K562 (cell line): ENCODE measurements at regions not wholly inside any gene's neighbourhood (a gene's known extent, or its start where the extent isn't known, plus 50 kb on each side); places are given as distances from the start of the nearest gene placed in this dataset.

Source experiments
- ATAC-seq: fragments of 200-7000 bp; cut with Tn5 transposase; 3 replicates; pipeline ENCODE4 v1.9.1; 2020; ENCODE audit warnings: moderate library complexity
- BruUV-seq: library from RNA; stranded (reverse); fragments of 400-500 nt; replicated peaks from 2 replicates; lab custom pipeline; 2021; lab: Mats Ljungman, UMichigan
- CTCF ChIA-PET: fragments of 300-600 bp; formaldehyde crosslinking; extraction: SDS; loops from one replicate; lab custom pipeline; 2021; ENCODE audit warnings: low intra/inter-chr PET ratio; lab: Yijun Ruan, JAX
- POLR2A ChIA-PET: fragments of 300-600, 350-650 bp; sonication (Branson Sonifier 250); formaldehyde crosslinking; extraction: SDS; loops from one replicate; lab custom pipeline; 2021; ENCODE audit warnings: antibody characterized with exemption, inconsistent platforms; lab: Yijun Ruan, JAX
- DNase-seq, 4 experiments: peaks; one replicate each; pipeline versions ENCODE4 v3.0.0 to v3.0.0-alpha.2; 2011 to 2018; ENCODE audit warnings: low spot score in 3 of 4, mixed read lengths in 3 of 4; ENCODE audit errors: extremely low read depth in 1 of 4
- FAIRE-seq: peaks from 2 replicates; lab custom pipeline; 2011; peaks lifted over from hg19 to GRCh38; lab: Jason Lieb, UNC
- H2AFZ ChIP-seq: 2 replicates; pipeline ENCODE4 v1.6.0; 2011; ENCODE audit warnings: low read depth, low read length, control low read depth, inconsistent platforms
- H3K27ac ChIP-seq: fragments of 200-600 bp; 3 replicates; pipeline ENCODE4 v1.8.0; 2011; ENCODE audit warnings: low read depth, mild to moderate bottlenecking, control low read depth, inconsistent platforms, low read length, moderate library complexity, mixed read lengths; ENCODE audit errors: extremely low read depth
- H3K27me3 ChIP-seq, 2 experiments: fragments of 300-600 bp in 1 of 2; 2 replicates in 1 of 2; 3 replicates in 1 of 2; pipeline versions ENCODE4 v1.6.0 to v1.8.0; 2011; ENCODE audit warnings: inconsistent platforms in 2 of 2, low read length in 2 of 2, mild to moderate bottlenecking in 1 of 2, mixed read lengths in 1 of 2, moderate library complexity in 1 of 2; ENCODE audit not compliant: control insufficient read depth in 2 of 2, insufficient read depth in 2 of 2
- H3K36me3 ChIP-seq: fragments of 300-600 bp; 3 replicates; pipeline ENCODE4 v1.8.0; 2011; ENCODE audit warnings: mild to moderate bottlenecking, low read length, inconsistent platforms; ENCODE audit not compliant: control insufficient read depth, insufficient read depth
- H3K4me1 ChIP-seq, 2 experiments: fragments of 200-600 bp in 1 of 2; replicated peaks in 1 of 2; 2 replicates in 1 of 2; 3 replicates in 1 of 2; pipeline versions ENCODE4 v1.5.1 to v1.8.0; 2011; ENCODE audit warnings: inconsistent platforms in 2 of 2, low read length in 2 of 2, mild to moderate bottlenecking in 1 of 2, mixed read lengths in 1 of 2, moderate library complexity in 1 of 2; ENCODE audit not compliant: control insufficient read depth in 2 of 2, insufficient read depth in 2 of 2
- H3K4me2 ChIP-seq: 2 replicates; pipeline ENCODE4 v1.6.1; 2011; ENCODE audit warnings: low read length, control low read depth, inconsistent platforms, mixed read lengths; ENCODE audit not compliant: insufficient read depth
- H3K4me3 ChIP-seq: fragments of 200-600 bp; sonication (generic), shearing (Covaris generic); 2 replicates; pipeline ENCODE4 v1.5.1; 2016; ENCODE audit warnings: control low read depth, inconsistent platforms
- H3K79me2 ChIP-seq: fragments of 200-600 bp; 3 replicates; pipeline ENCODE4 v1.8.0; 2011; ENCODE audit warnings: low read length, inconsistent platforms; ENCODE audit not compliant: control insufficient read depth, insufficient read depth
- H3K9ac ChIP-seq, 2 experiments: 2 replicates each; pipeline versions ENCODE4 v1.6.0 to v1.6.1; 2011; ENCODE audit warnings: low read depth in 2 of 2, low read length in 2 of 2, control low read depth in 1 of 2, inconsistent platforms in 1 of 2, mild to moderate bottlenecking in 1 of 2, mixed read lengths in 1 of 2; ENCODE audit not compliant: insufficient read depth in 1 of 2
- H3K9me1 ChIP-seq: one replicate; pipeline ENCODE4 v1.6.0; 2011; ENCODE audit warnings: inconsistent platforms, mild to moderate bottlenecking, low read length, moderate library complexity; ENCODE audit not compliant: control insufficient read depth, insufficient read depth
- H3K9me3 ChIP-seq: replicated peaks from 2 replicates; pipeline ENCODE4 v1.5.1; 2011; ENCODE audit warnings: low read depth, low read length, inconsistent platforms; ENCODE audit not compliant: control insufficient read depth, insufficient read depth
- H4K20me1 ChIP-seq: replicated peaks from 2 replicates; pipeline ENCODE4 v1.6.1; 2011; ENCODE audit warnings: low read length, inconsistent platforms, mixed read lengths; ENCODE audit not compliant: control insufficient read depth, insufficient read depth
- FOSL1 ChIP-seq: fragments of 200-800 bp; sonication (Bioruptor generic); conservative IDR thresholded peaks from 2 replicates; pipeline ENCODE4 v1.6.1; 2016; ENCODE audit warnings: missing genetic modification characterization, missing compliant biosample characterization
- GATAD2A ChIP-seq: fragments of 450-650 bp; IDR thresholded peaks from 2 replicates; pipeline ENCODE4 v1.6.1; 2017
- JUND ChIP-seq, 2 experiments: IDR thresholded peaks; 2 replicates in 1 of 2; 3 replicates in 1 of 2; pipeline ENCODE4 v1.6.1; 2011; ENCODE audit warnings: borderline replicate concordance in 2 of 2, low read depth in 2 of 2, low read length in 2 of 2, improper control_type of control experiment in 1 of 2, missing biosample characterization in 1 of 2, missing genetic modification characterization in 1 of 2, missing genetic modification reagents in 1 of 2
- MAFG ChIP-seq: fragments of 450-650 bp; conservative IDR thresholded peaks from 2 replicates; pipeline ENCODE4 v1.6.1; 2016; ENCODE audit warnings: missing genetic modification characterization, missing compliant biosample characterization
- MAFK ChIP-seq: IDR thresholded peaks from 2 replicates; pipeline ENCODE4 v1.6.1; 2011; ENCODE audit warnings: low read length, improper control_type of control experiment
- MEIS2 ChIP-seq: fragments of 450-650 bp; IDR thresholded peaks from 2 replicates; pipeline ENCODE4 v1.6.1; 2014; ENCODE audit warnings: mild to moderate bottlenecking; ENCODE audit not compliant: partially characterized antibody
- MIER1 ChIP-seq: fragments of 450-650 bp; IDR thresholded peaks from 2 replicates; pipeline ENCODE4 v1.6.1; 2016; ENCODE audit warnings: antibody characterized with exemption, mild to moderate bottlenecking, low read depth
- NRF1 ChIP-seq, 2 experiments: fragments of 450-650 bp; IDR thresholded peaks in 1 of 2; conservative IDR thresholded peaks in 1 of 2; 2 replicates each; pipeline ENCODE4 v1.6.1; 2014; ENCODE audit warnings: mild to moderate bottlenecking in 2 of 2
- ZFX ChIP-seq: sonication (generic); formaldehyde crosslinking; IDR thresholded peaks from 2 replicates; pipeline ENCODE4 v1.8.0; 2022; ENCODE audit warnings: mild to moderate bottlenecking, missing genetic modification reagents, moderate library complexity
- WGBS: fragments of 100-300 bp; shearing (Covaris generic); methylation state at CpG from one replicate; pipeline ENCODE4 v1.1.6; 2016; ENCODE audit warnings: low coverage, mixed read lengths; ENCODE audit not compliant: insufficient coverage; ENCODE audit errors: missing lambda C conversion rate; 5-methylcytosine and 5-hydroxymethylcytosine counted together
- in situ Hi-C: fragments of 300-500 bp; cut with MboI; formaldehyde crosslinking; loops from 4 replicates; pipeline ENCODE4 v1.15.0; 2018; ENCODE audit warnings: inconsistent platforms, mixed read lengths
- intact Hi-C: fragments of 100-400 bp; cut with micrococcal nuclease; formaldehyde crosslinking; loops from 2 replicates; pipeline ENCODE4 v1.14.2; 2022
- TF ChIP-seq, protein P1 (sequence below): sonication (generic); formaldehyde crosslinking; IDR thresholded peaks from 2 replicates; pipeline ENCODE4 v1.8.0; 2022; ENCODE audit warnings: mild to moderate bottlenecking, missing genetic modification reagents, borderline replicate concordance
- TF ChIP-seq, protein P2 (sequence below), 2 experiments: fragments of 450-650 bp; IDR thresholded peaks; 2 replicates each; pipeline ENCODE4 v1.6.1; 2018; ENCODE audit warnings: mild to moderate bottlenecking in 2 of 2, low read depth in 1 of 2; ENCODE audit not compliant: partially characterized antibody in 2 of 2
- TF ChIP-seq, protein P3 (sequence below), 2 experiments: IDR thresholded peaks in 1 of 2; conservative IDR thresholded peaks in 1 of 2; 2 replicates each; pipeline ENCODE4 v1.6.1; 2016; ENCODE audit warnings: low read depth in 2 of 2, mild to moderate bottlenecking in 1 of 2, missing compliant biosample characterization in 1 of 2, missing genetic modification characterization in 1 of 2, moderate library complexity in 1 of 2

DNA sequence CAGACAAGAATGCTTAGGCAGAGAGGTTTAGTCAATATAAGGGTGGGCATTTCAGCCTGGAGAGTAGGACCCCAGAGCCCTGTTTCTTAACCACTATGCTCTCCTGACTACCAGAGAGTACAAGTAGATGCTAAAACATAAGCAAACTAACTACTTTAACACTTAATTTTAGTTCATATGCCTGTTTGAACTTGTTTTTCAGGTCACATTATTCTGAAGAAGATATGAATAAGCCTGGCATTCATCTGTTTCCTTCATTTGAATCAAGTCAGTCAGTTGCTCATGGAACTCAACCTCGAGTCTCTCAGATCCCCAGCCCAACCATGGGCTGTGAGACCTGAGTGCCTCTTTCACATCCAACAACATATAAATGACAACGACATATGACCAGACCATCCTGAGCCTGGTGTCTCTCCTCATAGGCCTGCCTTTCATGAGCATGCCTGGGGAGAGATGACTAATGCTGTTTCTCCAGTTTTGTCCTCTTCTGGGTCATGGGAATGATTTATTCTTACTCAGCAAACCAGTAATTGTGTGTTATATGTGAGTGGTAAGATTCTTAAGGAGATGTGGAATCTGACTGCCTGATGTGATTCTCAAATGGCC lies 251.1 kb upstream of the BTG1 start:
- intact Hi-C loops = no loop called here
- H3K4me2 ChIP-seq = no peak overlapping the region
- H3K9me3 ChIP-seq = peaks cover 16% of the 10 kb centered on the region
- no TSS peak for BruUV-seq
- no peaks in the 10 kb centered on the region for H3K79me2 ChIP-seq
- no peak overlapping the region for H3K4me3 ChIP-seq
- no peaks in the 10 kb centered on the region for H3K27me3 ChIP-seq
- FAIRE-seq (peak; percentile 6), ATAC-seq (no peak; the same call in 2 of the 3 replicates), DNase-seq (peak in 1 of 4 experiments; percentile 27)
- no peaks in the 10 kb centered on the region for H4K20me1 ChIP-seq
- no peaks in the 10 kb centered on the region for H3K9me1 ChIP-seq
- H2AFZ ChIP-seq = no peak overlapping the region
- ChIA-PET POLR2A (no interaction called here), CTCF (no interaction called here)
- in situ Hi-C loops = no loop called here
- peaks cover 0 to 19% of the 10 kb centered on the region in 2 experiments; a peak in 4 of 5 replicates for H3K4me1 ChIP-seq
- WGBS = 26% methylated on average over 2 of the region's 2 CpGs
- no peak overlapping the region for H3K9ac ChIP-seq
- no peaks in the 10 kb centered on the region; the same call in 2 of the 3 replicates for H3K36me3 ChIP-seq
- H3K27ac ChIP-seq = no peak overlapping the region
- TF ChIP-seq JUND (IDR thresholded peaks at IDR 0.05; ENCODE audit: borderline replicate concordance, low read depth, low read length) (peak; percentile 46; the same call in 1 of the 2 replicates), JUND (tag; IDR thresholded peaks at IDR 0.05; ENCODE audit: borderline replicate concordance, low read depth, low read length) (no peak), NRF1 (conservative IDR thresholded peaks at IDR 0.05 in 1 of 2, IDR thresholded peaks at IDR 0.05 in 1 of 2) (peak; percentile 71 to 72), ZFX (no peak), FOSL1 (tag) (peak; percentile 81), MIER1 (no peak), GATAD2A (no peak), MEIS2 (peak; percentile 59), MAFG (tag) (peak; percentile 62), MAFK (0 out of 2 replicates have a peak, but pooled peaks have one; percentile 12)
- TF ChIP-seq, protein P1, sequence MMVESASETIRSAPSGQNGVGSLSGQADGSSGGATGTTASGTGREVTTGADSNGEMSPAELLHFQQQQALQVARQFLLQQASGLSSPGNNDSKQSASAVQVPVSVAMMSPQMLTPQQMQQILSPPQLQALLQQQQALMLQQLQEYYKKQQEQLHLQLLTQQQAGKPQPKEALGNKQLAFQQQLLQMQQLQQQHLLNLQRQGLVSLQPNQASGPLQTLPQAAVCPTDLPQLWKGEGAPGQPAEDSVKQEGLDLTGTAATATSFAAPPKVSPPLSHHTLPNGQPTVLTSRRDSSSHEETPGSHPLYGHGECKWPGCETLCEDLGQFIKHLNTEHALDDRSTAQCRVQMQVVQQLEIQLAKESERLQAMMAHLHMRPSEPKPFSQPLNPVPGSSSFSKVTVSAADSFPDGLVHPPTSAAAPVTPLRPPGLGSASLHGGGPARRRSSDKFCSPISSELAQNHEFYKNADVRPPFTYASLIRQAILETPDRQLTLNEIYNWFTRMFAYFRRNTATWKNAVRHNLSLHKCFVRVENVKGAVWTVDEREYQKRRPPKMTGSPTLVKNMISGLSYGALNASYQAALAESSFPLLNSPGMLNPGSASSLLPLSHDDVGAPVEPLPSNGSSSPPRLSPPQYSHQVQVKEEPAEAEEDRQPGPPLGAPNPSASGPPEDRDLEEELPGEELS (CRISPR knock-in tag) = no peak
- TF ChIP-seq, protein P2, sequence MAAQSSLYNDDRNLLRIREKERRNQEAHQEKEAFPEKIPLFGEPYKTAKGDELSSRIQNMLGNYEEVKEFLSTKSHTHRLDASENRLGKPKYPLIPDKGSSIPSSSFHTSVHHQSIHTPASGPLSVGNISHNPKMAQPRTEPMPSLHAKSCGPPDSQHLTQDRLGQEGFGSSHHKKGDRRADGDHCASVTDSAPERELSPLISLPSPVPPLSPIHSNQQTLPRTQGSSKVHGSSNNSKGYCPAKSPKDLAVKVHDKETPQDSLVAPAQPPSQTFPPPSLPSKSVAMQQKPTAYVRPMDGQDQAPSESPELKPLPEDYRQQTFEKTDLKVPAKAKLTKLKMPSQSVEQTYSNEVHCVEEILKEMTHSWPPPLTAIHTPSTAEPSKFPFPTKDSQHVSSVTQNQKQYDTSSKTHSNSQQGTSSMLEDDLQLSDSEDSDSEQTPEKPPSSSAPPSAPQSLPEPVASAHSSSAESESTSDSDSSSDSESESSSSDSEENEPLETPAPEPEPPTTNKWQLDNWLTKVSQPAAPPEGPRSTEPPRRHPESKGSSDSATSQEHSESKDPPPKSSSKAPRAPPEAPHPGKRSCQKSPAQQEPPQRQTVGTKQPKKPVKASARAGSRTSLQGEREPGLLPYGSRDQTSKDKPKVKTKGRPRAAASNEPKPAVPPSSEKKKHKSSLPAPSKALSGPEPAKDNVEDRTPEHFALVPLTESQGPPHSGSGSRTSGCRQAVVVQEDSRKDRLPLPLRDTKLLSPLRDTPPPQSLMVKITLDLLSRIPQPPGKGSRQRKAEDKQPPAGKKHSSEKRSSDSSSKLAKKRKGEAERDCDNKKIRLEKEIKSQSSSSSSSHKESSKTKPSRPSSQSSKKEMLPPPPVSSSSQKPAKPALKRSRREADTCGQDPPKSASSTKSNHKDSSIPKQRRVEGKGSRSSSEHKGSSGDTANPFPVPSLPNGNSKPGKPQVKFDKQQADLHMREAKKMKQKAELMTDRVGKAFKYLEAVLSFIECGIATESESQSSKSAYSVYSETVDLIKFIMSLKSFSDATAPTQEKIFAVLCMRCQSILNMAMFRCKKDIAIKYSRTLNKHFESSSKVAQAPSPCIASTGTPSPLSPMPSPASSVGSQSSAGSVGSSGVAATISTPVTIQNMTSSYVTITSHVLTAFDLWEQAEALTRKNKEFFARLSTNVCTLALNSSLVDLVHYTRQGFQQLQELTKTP (IDR thresholded peaks at IDR 0.05; ENCODE audit: low read depth in 1 of 2, partially characterized antibody in 2 of 2) = no peak
- TF ChIP-seq, protein P3, sequence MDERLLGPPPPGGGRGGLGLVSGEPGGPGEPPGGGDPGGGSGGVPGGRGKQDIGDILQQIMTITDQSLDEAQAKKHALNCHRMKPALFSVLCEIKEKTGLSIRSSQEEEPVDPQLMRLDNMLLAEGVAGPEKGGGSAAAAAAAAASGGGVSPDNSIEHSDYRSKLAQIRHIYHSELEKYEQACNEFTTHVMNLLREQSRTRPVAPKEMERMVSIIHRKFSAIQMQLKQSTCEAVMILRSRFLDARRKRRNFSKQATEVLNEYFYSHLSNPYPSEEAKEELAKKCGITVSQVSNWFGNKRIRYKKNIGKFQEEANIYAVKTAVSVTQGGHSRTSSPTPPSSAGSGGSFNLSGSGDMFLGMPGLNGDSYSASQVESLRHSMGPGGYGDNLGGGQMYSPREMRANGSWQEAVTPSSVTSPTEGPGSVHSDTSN (CRISPR knock-in tag; IDR thresholded peaks at IDR 0.05; ENCODE audit: low read depth) = no peak
- TF ChIP-seq, protein P3 (tag; conservative IDR thresholded peaks at IDR 0.05; ENCODE audit: low read depth) = peak; percentile 19; the same call in 1 of the 2 replicates
